DOHH2 (cell line): ENCODE measurements at regions not wholly inside any gene's neighbourhood (a gene's known extent, or its start where the extent isn't known, plus 50 kb on each side); places are given as distances from the start of the nearest gene placed in this dataset.
"Not testable (repeated sequence)": the region's sequence is repeated elsewhere in the genome, so short reads cannot be mapped to it uniquely, and the experiment has no call there.

Experiments used
- H3F3A ChIP-seq: fragments of 200-600 bp; sonication (generic), shearing (Covaris generic); 2 replicates; pipeline ENCODE4 v1.6.0; 2016; ENCODE audit warnings: antibody characterized with exemption, mild to moderate bottlenecking; ENCODE audit not compliant: control insufficient read depth, insufficient read depth
- H3K27ac ChIP-seq: fragments of 200-600 bp; sonication (generic); 2 replicates; pipeline ENCODE4 v1.5.1; 2014; ENCODE audit warnings: low read depth, mild to moderate bottlenecking, low read length, moderate library complexity
- H3K27me3 ChIP-seq: fragments of 200-600 bp; sonication (generic); 2 replicates; pipeline ENCODE4 v1.6.1; 2014; ENCODE audit warnings: mild to moderate bottlenecking, low read length, mixed read lengths; ENCODE audit not compliant: control insufficient read depth
- H3K36me3 ChIP-seq: fragments of 200-600 bp; sonication (generic); 2 replicates; pipeline ENCODE4 v1.6.1; 2014; ENCODE audit warnings: mild to moderate bottlenecking, low read length, moderate library complexity, mixed read lengths; ENCODE audit not compliant: control insufficient read depth
- H3K4me1 ChIP-seq: fragments of 200-600 bp; sonication (generic); 2 replicates; pipeline ENCODE4 v1.6.1; 2014; ENCODE audit warnings: mild to moderate bottlenecking, low read length, mixed read lengths; ENCODE audit not compliant: control insufficient read depth
- H3K4me2 ChIP-seq: fragments of 200-600 bp; sonication (generic); 2 replicates; pipeline ENCODE4 v1.6.0; 2014; ENCODE audit warnings: mild to moderate bottlenecking, low read length, moderate library complexity
- H3K4me3 ChIP-seq: fragments of 200-600 bp; sonication (generic); 2 replicates; pipeline ENCODE4 v1.5.1; 2014; ENCODE audit warnings: mild to moderate bottlenecking, low read length, mixed read lengths
- H3K79me2 ChIP-seq: fragments of 200-600 bp; sonication (generic); 2 replicates; pipeline ENCODE4 v1.6.1; 2014; ENCODE audit warnings: mild to moderate bottlenecking, low read length, mixed read lengths; ENCODE audit not compliant: control insufficient read depth
- H3K9me2 ChIP-seq: fragments of 200-600 bp; sonication (generic); replicated peaks from 2 replicates; pipeline ENCODE4 v1.6.1; 2014; ENCODE audit warnings: mild to moderate bottlenecking, low read length, mixed read lengths; ENCODE audit not compliant: control insufficient read depth
- H3K9me3 ChIP-seq: fragments of 200-600 bp; sonication (generic); 2 replicates; pipeline ENCODE4 v1.6.1; 2014; ENCODE audit warnings: antibody characterized with exemption, low read length, mixed read lengths; ENCODE audit not compliant: control insufficient read depth, insufficient read depth
- H4K20me1 ChIP-seq: fragments of 200-600 bp; sonication (generic); 2 replicates; pipeline ENCODE4 v1.6.0; 2014; ENCODE audit warnings: low read depth, mild to moderate bottlenecking, antibody characterized with exemption, low read length, moderate library complexity; ENCODE audit not compliant: control insufficient read depth, insufficient read depth
- CTCF ChIP-seq: fragments of 200-600 bp; sonication (generic); IDR thresholded peaks from one replicate; pipeline ENCODE4 v1.5.1; 2014; ENCODE audit warnings: antibody characterized with exemption, mild to moderate bottlenecking, low read depth, low read length; ENCODE audit not compliant: poor library complexity, severe bottlenecking
- EZH2phosphoT487 ChIP-seq: fragments of 200-600 bp; sonication (generic); IDR thresholded peaks from 2 replicates; pipeline ENCODE4 v1.6.1; 2017; ENCODE audit warnings: borderline replicate concordance, mild to moderate bottlenecking, antibody characterized with exemption, low read length, moderate library complexity, mixed read lengths

GRCh38 chr19:27714857-27715256 is 1498.1 kb downstream of the UQCRFS1 start:
- Histone ChIP-seq H3K9me2 (no peaks in the 10 kb centered on the region), H3K4me1 (no peaks in the 10 kb centered on the region), H3K36me3 (no peaks in the 10 kb centered on the region), H3K4me3 (no peak overlapping the region), H3K9me3 (peaks cover 24% of the 10 kb centered on the region; the same call in 1 of the 2 replicates), H3K27ac (no peak overlapping the region), H3K27me3 (no peaks in the 10 kb centered on the region), H3K4me2 (no peak overlapping the region), H4K20me1 (no peaks in the 10 kb centered on the region), H3F3A (no peaks in the 10 kb centered on the region), H3K79me2 (no peaks in the 10 kb centered on the region)
- TF ChIP-seq EZH2phosphoT487 = no peak
- TF ChIP-seq CTCF = no peak

GRCh38 chr19:27709496-27709895 is 1503.5 kb downstream of the UQCRFS1 start:
- Histone ChIP-seq H3K27me3 (no peaks in the 10 kb centered on the region), H3K4me2 (no peak overlapping the region), H3K4me3 (no peak overlapping the region), H3K79me2 (no peaks in the 10 kb centered on the region), H4K20me1 (no peaks in the 10 kb centered on the region), H3K9me2 (no peaks in the 10 kb centered on the region), H3K4me1 (no peaks in the 10 kb centered on the region), H3K36me3 (no peaks in the 10 kb centered on the region), H3K27ac (no peak overlapping the region), H3F3A (no peaks in the 10 kb centered on the region), H3K9me3 (peaks cover 2% of the 10 kb centered on the region; the same call in 1 of the 2 replicates)
- no peak for TF ChIP-seq EZH2phosphoT487
- TF ChIP-seq CTCF = no peak

- H3K4me1 ChIP-seq, H3K4me2 ChIP-seq, H3K79me2 ChIP-seq, H3K27ac ChIP-seq, H3K9me3 ChIP-seq, H3K27me3 ChIP-seq, H3K4me3 ChIP-seq, H3F3A ChIP-seq, H3K9me2 ChIP-seq, H3K36me3 ChIP-seq, H4K20me1 ChIP-seq: not testable (repeated sequence)
Measured at GRCh38 chr19:27708986-27709385, 1504.0 kb downstream of the UQCRFS1 start.

GRCh38 chr19:27707026-27707425 is 1505.9 kb downstream of the UQCRFS1 start:
- H3K27ac ChIP-seq, H3K27me3 ChIP-seq, H3F3A ChIP-seq, H3K4me1 ChIP-seq, H3K9me3 ChIP-seq, H4K20me1 ChIP-seq, H3K4me2 ChIP-seq, H3K36me3 ChIP-seq, H3K9me2 ChIP-seq, H3K4me3 ChIP-seq, H3K79me2 ChIP-seq: not testable (repeated sequence)
